Progenitor cell of endocrine pancreas (in vitro differentiated cells): ENCODE measurements at regions not wholly inside any gene's neighbourhood (a gene's known extent, or its start where the extent isn't known, plus 50 kb on each side); places are given as distances from the start of the nearest gene placed in this dataset.

ENCODE experiments used
- DNase-seq: peaks from one replicate; pipeline ENCODE4 v3.0.0; 2021; ENCODE audit warnings: low spot score; ENCODE audit not compliant: unreplicated experiment
- H3K27ac Mint-ChIP-seq: 2 replicates; pipeline ENCODE4 v1.8.0; 2021; ENCODE audit warnings: mild to moderate bottlenecking, moderate library complexity, mixed read lengths
- H3K27me3 Mint-ChIP-seq: 2 replicates; pipeline ENCODE4 v1.8.0; 2021; ENCODE audit warnings: mixed read lengths
- H3K36me3 Mint-ChIP-seq: 2 replicates; pipeline ENCODE4 v1.8.0; 2022; ENCODE audit warnings: mixed read lengths; ENCODE audit not compliant: insufficient read depth
- H3K4me1 Mint-ChIP-seq: 2 replicates; pipeline ENCODE4 v1.8.0; 2021; ENCODE audit warnings: low read depth, mixed read lengths
- H3K4me3 Mint-ChIP-seq: 2 replicates; pipeline ENCODE4 v1.8.0; 2021; ENCODE audit warnings: low read depth, mild to moderate bottlenecking, moderate library complexity, mixed read lengths
- H3K9me3 Mint-ChIP-seq: 2 replicates; pipeline ENCODE4 v1.8.0; 2021; ENCODE audit warnings: low read depth, mixed read lengths
- TF ChIP-seq, protein P1 (sequence below): fragments of 200-600 bp; sonication (generic); IDR thresholded peaks from one replicate; pipeline ENCODE4 v1.5.0; 2021; ENCODE audit warnings: antibody characterized with exemption, mild to moderate bottlenecking; ENCODE audit not compliant: unreplicated experiment

DNA sequence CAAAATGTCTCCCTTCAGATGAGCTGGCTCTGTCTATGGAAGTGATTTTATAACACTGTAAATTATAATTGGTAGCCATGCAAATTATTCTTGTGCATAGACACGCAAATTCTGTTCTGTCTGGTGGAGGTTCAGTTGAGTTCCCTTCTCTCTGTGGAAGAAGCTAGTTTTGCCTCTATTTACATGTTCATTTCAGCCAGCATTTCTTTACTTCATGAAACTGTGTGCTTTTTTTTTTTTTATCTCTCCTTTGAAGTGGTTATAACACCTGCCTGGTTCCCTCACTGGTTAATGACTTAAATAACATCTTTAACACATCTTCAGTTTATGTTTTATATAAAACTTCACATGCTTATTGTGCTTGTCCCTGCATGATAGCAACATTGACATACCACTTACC is 149.4 kb upstream of the FBXL7 start:
- Mint-ChIP-seq H3K9me3 (no peaks in the 10 kb centered on the region), H3K27me3 (no peaks in the 10 kb centered on the region), H3K4me1 (no peaks in the 10 kb centered on the region), H3K36me3 (no peaks in the 10 kb centered on the region), H3K27ac (no peak overlapping the region), H3K4me3 (no peak overlapping the region)
- TF ChIP-seq, protein P1, sequence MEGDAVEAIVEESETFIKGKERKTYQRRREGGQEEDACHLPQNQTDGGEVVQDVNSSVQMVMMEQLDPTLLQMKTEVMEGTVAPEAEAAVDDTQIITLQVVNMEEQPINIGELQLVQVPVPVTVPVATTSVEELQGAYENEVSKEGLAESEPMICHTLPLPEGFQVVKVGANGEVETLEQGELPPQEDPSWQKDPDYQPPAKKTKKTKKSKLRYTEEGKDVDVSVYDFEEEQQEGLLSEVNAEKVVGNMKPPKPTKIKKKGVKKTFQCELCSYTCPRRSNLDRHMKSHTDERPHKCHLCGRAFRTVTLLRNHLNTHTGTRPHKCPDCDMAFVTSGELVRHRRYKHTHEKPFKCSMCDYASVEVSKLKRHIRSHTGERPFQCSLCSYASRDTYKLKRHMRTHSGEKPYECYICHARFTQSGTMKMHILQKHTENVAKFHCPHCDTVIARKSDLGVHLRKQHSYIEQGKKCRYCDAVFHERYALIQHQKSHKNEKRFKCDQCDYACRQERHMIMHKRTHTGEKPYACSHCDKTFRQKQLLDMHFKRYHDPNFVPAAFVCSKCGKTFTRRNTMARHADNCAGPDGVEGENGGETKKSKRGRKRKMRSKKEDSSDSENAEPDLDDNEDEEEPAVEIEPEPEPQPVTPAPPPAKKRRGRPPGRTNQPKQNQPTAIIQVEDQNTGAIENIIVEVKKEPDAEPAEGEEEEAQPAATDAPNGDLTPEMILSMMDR, result no peak
- DNase-seq, result no peak

DNA sequence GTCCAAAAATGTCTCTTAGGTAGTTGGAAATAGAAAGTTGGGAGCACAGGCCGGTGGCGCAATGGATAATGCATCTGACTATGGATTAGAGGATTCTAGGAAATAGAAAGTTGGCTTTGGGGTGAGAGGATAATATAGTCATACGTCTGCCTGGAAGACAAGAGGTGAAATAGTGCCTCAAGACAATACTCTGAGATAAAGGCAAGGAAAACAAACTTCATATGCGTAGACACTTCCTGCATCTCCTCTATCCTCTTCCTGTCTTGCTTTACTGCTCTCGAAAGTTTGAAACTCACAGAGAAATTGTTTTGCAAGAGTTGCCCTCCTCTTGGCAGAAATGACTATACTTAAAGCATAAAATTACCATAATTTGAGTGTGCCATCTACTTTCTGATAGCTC is 153.2 kb upstream of the FBXL7 start:
- Mint-ChIP-seq H3K36me3 (peaks cover 1% of the 10 kb centered on the region), H3K4me3 (no peak overlapping the region)
- TF ChIP-seq, protein P1, result no peak

DNA sequence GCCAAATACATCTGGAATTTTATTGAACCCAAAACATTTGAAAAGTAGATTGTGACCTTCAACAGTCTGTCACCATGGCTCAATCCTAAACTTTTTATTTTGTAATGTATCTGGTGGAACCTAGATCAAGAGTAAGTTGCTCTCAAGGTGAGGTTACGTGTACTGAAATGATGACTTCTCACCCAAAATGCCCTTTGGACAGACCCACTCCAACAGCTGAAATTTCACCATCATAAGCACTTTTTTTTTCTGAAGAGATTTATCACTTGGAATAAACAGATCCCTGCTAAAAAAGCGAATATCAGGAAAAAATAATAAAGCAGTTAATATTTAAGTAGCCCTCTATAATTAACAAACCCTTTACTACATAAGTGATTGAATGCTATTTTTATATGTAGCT is 155.0 kb upstream of the FBXL7 start:
- peaks cover 3% of the 10 kb centered on the region for H3K9me3 Mint-ChIP-seq
- TF ChIP-seq, protein P1, result no peak
- DNase-seq, result no peak
- H3K4me1 Mint-ChIP-seq, result no peaks in the 10 kb centered on the region
- H3K27ac Mint-ChIP-seq, result no peak overlapping the region
- no peak overlapping the region for H3K4me3 Mint-ChIP-seq
- peaks cover 1% of the 10 kb centered on the region for H3K36me3 Mint-ChIP-seq
- no peaks in the 10 kb centered on the region for H3K27me3 Mint-ChIP-seq

More for the DNA sequence above, 153.2 kb upstream of the FBXL7 start:
- Mint-ChIP-seq H3K27me3 (no peaks in the 10 kb centered on the region), H3K27ac (no peak overlapping the region), H3K4me1 (no peaks in the 10 kb centered on the region), H3K9me3 (peaks cover 3% of the 10 kb centered on the region)
- DNase-seq, result no peak

DNA sequence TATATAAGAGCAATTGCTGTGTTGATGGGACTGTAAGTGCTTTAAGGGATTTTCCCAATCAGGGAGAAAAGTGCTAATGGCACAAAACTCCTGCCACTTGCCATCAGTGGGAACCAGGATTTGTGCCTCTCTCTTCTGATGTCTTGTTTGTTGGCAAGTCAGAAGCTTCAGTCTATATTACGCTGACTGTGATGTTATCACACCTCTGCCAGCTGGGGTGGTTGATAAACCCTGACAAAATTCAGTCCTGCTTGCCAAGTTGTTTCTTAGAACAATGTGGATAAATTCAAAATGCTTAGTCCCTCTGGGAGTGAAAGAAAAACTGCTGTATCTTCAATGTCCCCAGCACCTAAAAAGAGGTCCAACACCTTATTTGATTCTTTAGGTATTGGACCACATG is 161.4 kb upstream of the FBXL7 start:
- no peak for DNase-seq
- TF ChIP-seq, protein P1, result no peak
- Mint-ChIP-seq H3K4me3 (no peak overlapping the region), H3K27me3 (no peaks in the 10 kb centered on the region), H3K36me3 (peaks cover 1% of the 10 kb centered on the region), H3K4me1 (peaks cover 3% of the 10 kb centered on the region), H3K9me3 (peaks cover 7% of the 10 kb centered on the region), H3K27ac (no peak overlapping the region)

DNA sequence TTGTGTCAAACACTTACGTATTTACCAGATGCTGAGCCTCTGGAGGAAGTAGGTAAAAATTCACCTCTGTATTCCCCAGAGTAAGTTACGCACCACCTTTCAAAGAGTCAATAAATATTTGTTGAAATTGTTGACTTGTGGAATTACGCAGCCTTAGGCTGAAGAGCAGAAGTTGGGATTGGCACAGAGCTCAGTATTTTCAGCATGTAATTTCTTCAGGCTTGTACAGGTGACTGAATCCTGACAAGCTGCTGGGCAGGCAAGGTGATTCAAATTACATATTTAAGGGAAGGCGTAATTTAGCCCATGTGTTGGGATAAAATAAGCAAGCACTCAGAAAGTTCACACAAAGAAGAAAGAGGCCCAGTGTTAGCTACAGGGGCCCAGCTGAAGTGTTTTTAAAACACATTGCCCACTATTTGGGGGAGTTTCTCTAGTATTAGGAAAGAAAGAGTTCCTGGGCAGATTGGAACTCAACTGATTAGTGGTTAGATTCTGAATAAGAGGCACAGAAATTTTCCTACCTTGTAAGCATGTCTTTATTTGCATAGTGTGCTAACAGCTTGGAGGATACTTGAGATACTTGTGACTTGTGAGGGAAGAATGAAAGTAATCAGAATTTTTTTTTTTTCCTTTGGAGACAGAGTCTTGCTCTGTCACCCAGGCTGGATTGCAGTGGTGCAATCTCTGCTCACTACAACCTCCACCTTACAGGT is 165.3 kb upstream of the FBXL7 start:
- DNase-seq, result no peak
- H3K27me3 Mint-ChIP-seq, result no peaks in the 10 kb centered on the region
- no peak overlapping the region for H3K27ac Mint-ChIP-seq
- H3K36me3 Mint-ChIP-seq, result no peaks in the 10 kb centered on the region
- H3K4me3 Mint-ChIP-seq, result no peak overlapping the region
- peaks cover 3% of the 10 kb centered on the region for H3K4me1 Mint-ChIP-seq
- TF ChIP-seq, protein P1, result no peak
- peaks cover 12% of the 10 kb centered on the region for H3K9me3 Mint-ChIP-seq
